Suppressor macrophage treated with lipopolysaccharide for 4 hours (primary cell): ENCODE measurements at regions not wholly inside any gene's neighbourhood (a gene's known extent, or its start where the extent isn't known, plus 50 kb on each side); places are given as distances from the start of the nearest gene placed in this dataset.
"Not testable (repeated sequence)": the region's sequence is repeated elsewhere in the genome, so short reads cannot be mapped to it uniquely, and the experiment has no call there.

Experiments used
- DNase-seq: peaks from one replicate; pipeline ENCODE4 v3.0.0-alpha.2; 2020

DNA sequence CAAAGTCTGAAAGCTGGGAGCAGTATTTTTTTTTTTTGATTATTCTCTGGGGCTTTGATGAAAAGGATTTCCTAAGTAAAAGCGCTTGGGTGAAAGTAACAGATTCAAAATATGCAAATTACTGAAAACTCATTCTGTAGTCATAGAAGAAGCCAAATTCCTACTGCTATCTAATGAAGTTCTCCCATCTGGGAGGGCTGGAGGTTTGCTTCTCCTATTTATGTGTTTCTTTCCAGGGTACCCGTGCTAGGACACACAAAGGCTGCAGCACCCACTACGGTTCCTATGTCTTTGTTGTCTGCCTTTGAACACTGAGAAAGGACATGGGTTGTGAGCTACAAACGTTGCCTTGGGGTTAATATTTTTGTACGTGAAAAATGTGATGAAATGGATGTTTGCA is 324.7 kb upstream of the KAZN start:
- no peak for DNase-seq

GRCh38 chr1:14279891-14280290 is 318.6 kb upstream of the KAZN start:
- not testable (repeated sequence) for DNase-seq

DNA sequence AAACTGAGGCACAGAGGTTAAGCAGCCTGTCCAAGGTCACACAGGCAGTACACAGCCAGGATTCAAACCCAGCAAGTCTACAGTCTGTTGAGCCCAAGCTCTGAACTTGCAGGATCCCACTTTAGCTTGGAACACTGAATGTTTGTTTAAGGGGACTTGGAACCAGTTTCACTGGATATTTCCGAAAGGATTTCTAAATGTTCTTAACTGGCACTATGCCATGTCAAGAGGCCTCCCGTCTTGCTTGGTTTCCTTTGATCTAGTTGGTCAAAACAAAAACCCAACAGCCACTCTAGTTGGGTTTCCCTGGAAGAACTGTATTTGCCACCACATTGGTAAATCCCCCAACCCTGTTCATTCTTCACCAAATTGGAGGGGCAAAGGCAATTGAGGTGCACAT is 317.6 kb upstream of the KAZN start:
- no peak for DNase-seq

DNA sequence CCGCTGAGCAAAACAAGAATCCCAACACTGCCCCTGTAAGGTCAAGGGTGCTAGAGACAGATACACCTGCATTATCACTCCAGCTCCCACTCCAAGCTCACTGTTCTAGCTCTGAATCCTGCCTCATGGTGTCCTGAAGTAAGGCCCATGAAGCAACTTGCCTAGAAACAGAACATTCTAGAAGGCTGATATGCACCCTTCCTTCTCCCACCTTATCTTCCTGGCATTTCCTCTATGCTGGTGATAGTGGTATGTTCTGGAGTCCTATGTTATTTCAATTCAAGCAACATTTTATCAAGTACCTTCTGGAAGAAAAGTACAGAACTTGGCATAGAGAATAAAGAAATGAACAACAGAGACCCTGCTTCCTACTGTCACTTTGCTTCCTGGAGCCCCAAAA is 317.1 kb upstream of the KAZN start:
- DNase-seq = no peak

DNA sequence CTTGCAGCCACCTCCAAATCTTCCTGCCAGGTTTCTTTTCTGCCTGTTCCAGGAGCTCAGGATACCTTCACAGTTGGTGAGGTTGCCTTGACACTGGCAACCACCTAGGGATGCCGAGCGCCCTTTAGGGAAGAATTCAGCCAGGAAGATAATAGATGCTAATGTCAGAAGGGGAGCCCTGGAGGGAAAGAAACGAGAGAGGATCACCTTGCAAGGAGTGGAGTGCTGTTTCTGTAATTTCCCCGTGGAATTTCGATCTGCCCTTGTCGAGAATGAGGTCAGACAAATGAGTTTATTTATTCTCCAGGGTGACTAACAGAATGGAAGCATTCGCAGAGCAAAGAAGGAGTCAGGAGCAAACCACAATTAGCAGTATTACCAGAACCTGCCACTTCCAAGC is 315.8 kb upstream of the KAZN start:
- DNase-seq = no peak

GRCh38 chr1:14285238-14285637 is 313.2 kb upstream of the KAZN start:
- DNase-seq = no peak

DNA sequence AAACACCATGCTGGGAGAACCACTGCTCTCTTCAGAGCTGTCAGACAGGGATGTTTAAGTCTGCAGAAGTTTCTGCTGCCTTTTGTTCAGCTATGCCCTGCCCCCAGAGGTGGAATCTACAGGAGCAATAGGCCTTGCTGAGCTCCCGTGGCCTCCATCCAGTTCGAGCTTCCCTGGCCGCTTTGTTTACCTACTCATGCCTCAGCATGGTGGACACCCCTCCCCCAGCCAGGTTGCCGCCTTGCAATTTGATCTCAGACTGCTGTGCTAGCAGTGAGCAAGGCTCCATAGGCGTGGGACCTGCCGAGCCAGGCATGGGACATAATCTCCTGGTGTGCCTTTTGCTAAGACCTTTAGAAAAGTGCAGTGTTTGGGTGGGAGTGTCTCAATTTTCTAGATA is 307.3 kb upstream of the KAZN start:
- not testable (repeated sequence) for DNase-seq

GRCh38 chr1:14292520-14292919 is 306.0 kb upstream of the KAZN start:
- no peak for DNase-seq

- no peak for DNase-seq
Observed at GRCh38 chr1:14294006-14294405, 304.5 kb upstream of the KAZN start.

DNA sequence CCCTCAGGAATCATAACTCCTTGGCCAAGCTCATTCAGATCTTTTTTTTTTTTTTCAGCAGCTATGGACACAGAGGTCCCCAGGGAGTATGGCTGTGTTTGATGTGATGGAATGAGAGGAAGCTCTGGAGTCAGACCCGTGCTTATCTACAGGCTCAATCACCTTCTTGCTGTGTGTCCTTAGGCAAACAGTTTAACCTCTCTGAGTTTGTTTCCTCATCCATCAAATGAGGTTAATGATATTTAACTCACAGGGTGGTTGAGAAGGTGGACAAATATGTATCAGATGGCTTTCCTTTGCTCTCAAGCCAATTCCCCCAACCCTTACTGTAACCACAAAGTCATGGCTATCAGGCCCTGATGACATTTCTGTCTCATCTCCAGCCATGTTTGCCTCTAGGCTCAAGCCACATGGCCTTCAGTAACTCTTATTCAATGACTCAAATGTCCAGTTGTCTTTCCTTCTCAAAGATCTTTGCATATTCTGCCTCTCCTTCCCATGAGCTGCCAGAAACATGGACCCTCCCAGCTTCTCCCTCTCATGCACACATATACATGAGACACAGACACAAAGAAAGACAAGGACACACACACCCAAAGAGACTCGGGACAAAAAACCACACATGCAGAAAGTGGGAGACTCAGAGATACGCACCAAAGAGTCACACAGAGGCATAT is 303.5 kb upstream of the KAZN start:
- no peak for DNase-seq

- DNase-seq = no peak
Observed at GRCh38 chr1:14296795-14297194, 301.7 kb upstream of the KAZN start.

- DNase-seq = no peak
Observed at GRCh38 chr1:14297356-14297755, 301.1 kb upstream of the KAZN start.

DNA sequence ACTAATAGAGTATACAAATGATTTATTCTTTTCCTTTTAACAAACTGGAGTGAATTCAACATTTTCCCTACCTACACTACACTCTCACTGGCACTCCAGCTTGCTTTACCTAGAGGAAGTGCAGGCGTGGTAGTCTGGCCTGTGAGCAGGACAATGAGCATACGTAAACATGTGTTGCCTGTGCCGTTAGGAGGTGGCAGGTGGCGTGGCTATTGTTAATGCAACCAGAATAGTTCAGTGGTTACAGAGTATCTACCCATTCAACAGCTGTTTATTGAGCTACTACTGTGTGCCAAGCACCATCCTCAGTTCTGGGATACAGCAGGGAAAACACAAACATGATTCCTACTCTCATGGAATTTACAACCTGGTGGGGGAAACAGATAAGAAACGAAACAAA is 299.7 kb upstream of the KAZN start:
- no peak for DNase-seq

- DNase-seq = no peak
Observed at GRCh38 chr1:14300991-14301703, 297.3 kb upstream of the KAZN start.

DNA sequence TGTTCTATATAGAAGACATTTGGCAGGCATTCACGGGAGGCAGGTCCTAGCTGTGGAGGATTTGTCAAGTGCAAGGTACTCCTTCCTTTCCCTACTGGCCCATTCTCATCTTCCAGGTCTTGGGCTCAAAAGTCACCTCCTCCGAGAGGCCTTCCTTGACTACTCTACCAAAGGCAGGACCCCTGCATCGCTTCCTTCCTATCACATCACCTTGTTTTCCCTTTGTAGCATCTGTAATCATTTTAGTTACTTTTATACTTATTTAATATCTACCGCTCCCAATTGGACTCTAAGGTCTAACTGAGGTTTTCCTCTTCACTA is 296.8 kb upstream of the KAZN start:
- DNase-seq = no peak

- no peak for DNase-seq
Observed at GRCh38 chr1:14302025-14302424, 296.5 kb upstream of the KAZN start.

DNA sequence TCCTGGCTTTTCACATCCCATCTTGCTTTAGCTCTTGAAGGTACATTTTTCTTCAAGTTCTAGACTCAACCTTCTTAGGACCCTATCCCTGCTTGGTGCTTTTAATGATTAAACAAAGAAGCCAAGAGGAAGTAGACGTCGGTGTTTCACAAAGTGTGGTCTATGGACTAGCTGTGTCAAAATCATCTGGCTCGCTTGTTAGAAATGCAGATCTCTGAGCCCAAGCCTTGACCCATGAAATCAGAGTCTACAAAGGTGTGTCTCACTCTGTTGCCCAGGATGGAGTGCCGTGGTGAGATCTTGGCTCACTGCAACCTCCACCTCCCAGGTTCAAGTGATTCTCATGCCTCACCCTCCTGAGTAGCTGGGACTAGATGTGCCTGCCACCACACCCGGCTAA is 295.5 kb upstream of the KAZN start:
- no peak for DNase-seq

DNA sequence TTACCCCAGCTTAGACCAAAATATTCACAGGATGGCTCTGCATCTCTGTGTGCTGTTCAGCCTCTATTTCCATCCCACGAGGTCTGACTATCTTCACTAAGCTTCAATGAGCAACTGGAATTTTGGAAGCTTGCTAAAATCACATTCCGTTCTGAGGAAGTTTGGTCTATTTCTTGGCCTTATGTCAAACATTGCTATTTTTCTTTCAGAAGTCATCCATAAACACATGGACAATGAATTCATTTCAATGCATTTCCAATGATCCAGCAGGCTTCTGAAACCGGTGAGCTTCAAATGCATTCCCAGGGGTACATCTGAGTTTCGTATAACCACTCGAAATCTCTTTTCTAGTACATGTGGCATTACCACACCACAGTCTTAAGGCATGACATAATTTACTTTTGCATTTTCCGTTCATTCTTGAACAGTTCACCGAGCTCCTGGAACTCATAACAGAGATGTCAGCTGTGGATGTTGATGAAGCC is 294.1 kb upstream of the KAZN start:
- DNase-seq = no peak

GRCh38 chr1:14308460-14308859 is 290.0 kb upstream of the KAZN start:
- no peak for DNase-seq

DNA sequence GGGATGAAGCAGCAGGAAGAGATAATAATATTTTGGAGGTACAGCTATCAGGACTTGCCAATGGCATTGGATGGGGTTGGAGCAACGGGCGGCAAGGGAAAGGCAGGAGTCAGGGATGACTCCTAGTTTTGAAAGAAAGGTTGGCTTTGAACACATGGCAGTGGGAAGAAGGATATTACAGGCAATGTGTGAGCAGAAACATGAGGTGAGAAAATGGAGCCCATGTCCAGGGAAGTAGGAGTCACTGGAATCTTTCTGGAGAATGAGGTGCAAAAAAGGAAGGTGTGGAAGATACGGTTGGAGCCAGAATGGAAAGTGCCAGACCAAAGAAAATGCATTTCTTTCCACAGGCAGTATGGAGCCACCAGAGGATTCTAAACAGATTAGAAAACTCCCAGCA is 288.5 kb upstream of the KAZN start:
- no peak for DNase-seq

GRCh38 chr1:14310476-14310875 is 288.0 kb upstream of the KAZN start:
- DNase-seq = no peak

GRCh38 chr1:14313731-14314431 is 284.6 kb upstream of the KAZN start:
- DNase-seq = no peak

DNA sequence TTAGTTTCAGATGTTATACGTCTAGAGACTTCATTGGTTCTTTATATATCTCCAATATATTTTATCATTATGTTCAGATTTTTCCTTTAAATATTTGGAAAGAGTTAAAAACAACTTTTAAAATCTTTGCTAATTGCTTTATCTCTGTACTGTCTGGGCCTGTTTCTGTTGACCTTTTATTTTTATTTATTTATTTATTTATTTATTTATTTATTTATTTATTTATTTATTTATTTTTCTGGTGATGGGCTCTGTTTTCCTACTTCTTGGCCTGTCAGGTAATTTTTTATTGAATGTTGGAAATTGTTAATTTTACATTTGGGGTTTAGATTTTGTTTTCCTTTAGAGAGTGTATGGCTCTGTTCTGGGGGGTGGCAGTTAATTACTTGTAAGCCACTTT is 279.7 kb upstream of the KAZN start:
- DNase-seq = no peak

DNA sequence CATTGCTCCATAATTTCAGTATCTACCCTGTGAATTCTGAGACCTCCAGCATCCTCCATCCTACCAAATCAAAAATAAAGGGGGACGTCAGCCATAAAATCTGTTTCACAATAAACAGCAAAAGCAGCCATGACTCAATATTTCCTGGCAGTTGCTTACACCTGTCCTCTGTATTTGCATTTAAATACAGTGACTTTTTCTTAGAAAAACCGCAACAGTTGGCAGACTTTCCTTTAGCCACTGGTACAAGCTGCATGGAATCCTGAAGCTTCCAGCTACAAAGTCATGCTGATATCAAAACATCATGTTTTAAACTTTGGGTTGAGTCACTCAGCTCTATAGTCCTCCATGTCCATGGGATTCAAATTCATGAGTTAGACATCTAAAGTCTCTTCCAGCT is 278.0 kb upstream of the KAZN start:
- DNase-seq = no peak
